A673 (cell line): ENCODE measurements at regions not wholly inside any gene's neighbourhood (a gene's known extent, or its start where the extent isn't known, plus 50 kb on each side); places are given as distances from the start of the nearest gene placed in this dataset.

Experiments
- BruUV-seq: library from RNA; stranded (reverse); fragments of 400-500 nt; replicated peaks from 2 replicates; lab custom pipeline; 2021; lab: Mats Ljungman, UMichigan
- CTCF ChIA-PET: fragments of 300-600 bp; sonication (Branson Sonifier 250); formaldehyde crosslinking; loops from one replicate; lab custom pipeline; 2022; ENCODE audit warnings: antibody characterized with exemption; lab: Charles Lee
- POLR2A ChIA-PET: fragments of 300-600 bp; sonication (Branson Sonifier 250); formaldehyde crosslinking; loops from one replicate; lab custom pipeline; 2022; ENCODE audit warnings: antibody characterized with exemption; ENCODE audit not compliant: low non-redundant PET; lab: Charles Lee
- DNase-seq: peaks from one replicate; pipeline ENCODE4 v3.0.0-alpha.2; 2015; ENCODE audit warnings: low spot score
- H3K27ac ChIP-seq: fragments of 200-600 bp; sonication (generic); 2 replicates; pipeline ENCODE4 v1.5.1; 2016; ENCODE audit warnings: mixed run types, low read depth, mild to moderate bottlenecking, mixed read lengths, antibody characterized with exemption, low read length; ENCODE audit not compliant: poor library complexity, severe bottlenecking
- H3K27me3 ChIP-seq: fragments of 200-600 bp; sonication (generic); replicated peaks from 2 replicates; pipeline ENCODE4 v1.6.1; 2017; ENCODE audit warnings: mixed run types, low read depth, mild to moderate bottlenecking, mixed read lengths, antibody characterized with exemption, low read length; ENCODE audit not compliant: insufficient read depth, poor library complexity
- H3K36me3 ChIP-seq: fragments of 200-600 bp; sonication (generic); 2 replicates; pipeline ENCODE4 v1.6.1; 2016; ENCODE audit warnings: mixed run types, mild to moderate bottlenecking, mixed read lengths, antibody characterized with exemption, low read length; ENCODE audit not compliant: insufficient read depth, poor library complexity, severe bottlenecking
- H3K4me1 ChIP-seq: fragments of 200-600 bp; sonication (generic); 2 replicates; pipeline ENCODE4 v1.6.1; 2017; ENCODE audit warnings: mixed run types, mild to moderate bottlenecking, mixed read lengths, antibody characterized with exemption, low read length; ENCODE audit not compliant: insufficient read depth, poor library complexity, severe bottlenecking
- H3K4me3 ChIP-seq: fragments of 200-600 bp; sonication (generic); 2 replicates; pipeline ENCODE4 v1.5.1; 2016; ENCODE audit warnings: low read depth, mixed run types, mild to moderate bottlenecking, mixed read lengths, low read length; ENCODE audit not compliant: poor library complexity, severe bottlenecking
- H3K9me3 ChIP-seq: fragments of 200-600 bp; sonication (generic); 2 replicates; pipeline ENCODE4 v1.6.1; 2016; ENCODE audit warnings: mixed run types, low read depth, mild to moderate bottlenecking, mixed read lengths, antibody characterized with exemption, low read length; ENCODE audit not compliant: poor library complexity, severe bottlenecking
- EZH2 ChIP-seq: fragments of 200-600 bp; sonication (generic); IDR thresholded peaks from 2 replicates; pipeline ENCODE4 v1.6.1; 2017; ENCODE audit warnings: borderline replicate concordance, low read depth, mild to moderate bottlenecking, mixed read lengths, antibody characterized with exemption, low read length; ENCODE audit not compliant: poor library complexity, severe bottlenecking
- intact Hi-C: fragments of 100-400 bp; cut with micrococcal nuclease; formaldehyde crosslinking; loops from one replicate; pipeline ENCODE4 v1.10.0; 2022; ENCODE audit not compliant: unreplicated experiment
- TF ChIP-seq, protein P1 (sequence below): fragments of 300-800, 200-600 bp; sonication (generic); conservative IDR thresholded peaks from 2 replicates; pipeline ENCODE4 v1.5.1; 2017; ENCODE audit warnings: low read depth, mild to moderate bottlenecking, antibody characterized with exemption, low read length, moderate library complexity, mixed read lengths

DNA sequence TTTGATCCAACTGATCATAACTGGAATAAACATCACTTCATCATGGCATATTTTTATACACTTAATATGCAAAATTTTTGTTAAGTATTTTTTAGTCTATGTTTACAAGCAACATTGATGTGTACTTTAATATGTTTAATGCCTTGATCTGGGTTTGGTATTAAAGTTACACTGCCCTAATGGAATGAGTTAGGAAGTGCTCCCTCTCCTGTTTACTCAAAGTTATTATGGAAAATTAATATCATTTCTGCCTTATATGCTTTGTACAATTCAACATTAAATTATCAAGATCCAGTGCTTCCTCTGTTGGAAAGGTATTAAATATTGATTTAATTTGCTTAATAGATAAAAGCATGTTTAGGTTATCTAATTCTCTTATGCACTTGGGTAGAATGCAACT, 927.3 kb upstream of the RAG2 start:
- Histone ChIP-seq H3K4me3 (no peak overlapping the region), H3K27me3 (no peaks in the 10 kb centered on the region), H3K9me3 (peaks cover 30% of the 10 kb centered on the region), H3K36me3 (no peaks in the 10 kb centered on the region), H3K4me1 (no peaks in the 10 kb centered on the region), H3K27ac (no peak overlapping the region)
- CTCF ChIA-PET, result no interaction called here
- peak; percentile 37 for DNase-seq
- POLR2A ChIA-PET, result no interaction called here
- intact Hi-C loops, result no loop called here
- no TSS peak for BruUV-seq
- no peak for TF ChIP-seq EZH2
- TF ChIP-seq, protein P1, sequence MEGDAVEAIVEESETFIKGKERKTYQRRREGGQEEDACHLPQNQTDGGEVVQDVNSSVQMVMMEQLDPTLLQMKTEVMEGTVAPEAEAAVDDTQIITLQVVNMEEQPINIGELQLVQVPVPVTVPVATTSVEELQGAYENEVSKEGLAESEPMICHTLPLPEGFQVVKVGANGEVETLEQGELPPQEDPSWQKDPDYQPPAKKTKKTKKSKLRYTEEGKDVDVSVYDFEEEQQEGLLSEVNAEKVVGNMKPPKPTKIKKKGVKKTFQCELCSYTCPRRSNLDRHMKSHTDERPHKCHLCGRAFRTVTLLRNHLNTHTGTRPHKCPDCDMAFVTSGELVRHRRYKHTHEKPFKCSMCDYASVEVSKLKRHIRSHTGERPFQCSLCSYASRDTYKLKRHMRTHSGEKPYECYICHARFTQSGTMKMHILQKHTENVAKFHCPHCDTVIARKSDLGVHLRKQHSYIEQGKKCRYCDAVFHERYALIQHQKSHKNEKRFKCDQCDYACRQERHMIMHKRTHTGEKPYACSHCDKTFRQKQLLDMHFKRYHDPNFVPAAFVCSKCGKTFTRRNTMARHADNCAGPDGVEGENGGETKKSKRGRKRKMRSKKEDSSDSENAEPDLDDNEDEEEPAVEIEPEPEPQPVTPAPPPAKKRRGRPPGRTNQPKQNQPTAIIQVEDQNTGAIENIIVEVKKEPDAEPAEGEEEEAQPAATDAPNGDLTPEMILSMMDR, result peak; percentile 57

DNA sequence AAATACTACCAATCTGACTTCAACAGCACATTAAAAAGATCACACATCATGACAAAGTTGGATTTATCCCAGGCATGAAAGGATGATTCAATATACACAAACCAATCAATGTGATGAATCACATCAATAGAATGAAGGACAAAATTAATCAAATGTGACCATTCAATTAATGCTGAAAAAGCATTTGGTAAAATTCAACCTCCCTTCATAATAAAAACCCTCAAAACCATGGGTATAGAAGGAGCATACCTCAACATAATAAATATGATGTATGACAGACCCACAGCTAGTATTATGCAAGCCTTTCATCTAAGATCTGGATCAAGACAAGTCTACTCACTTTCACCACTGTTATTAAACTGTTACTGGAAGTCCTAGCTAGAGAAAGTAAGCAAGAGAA, 921.7 kb upstream of the RAG2 start:
- intact Hi-C loops, result no loop called here
- ChIA-PET POLR2A (no interaction called here), CTCF (no interaction called here)
- no peaks in the 10 kb centered on the region for H3K27me3 ChIP-seq
- no peaks in the 10 kb centered on the region for H3K4me1 ChIP-seq
- H3K27ac ChIP-seq, result no peak overlapping the region
- no peak for DNase-seq
- no peak overlapping the region for H3K4me3 ChIP-seq
- no TSS peak for BruUV-seq
- H3K9me3 ChIP-seq, result peaks cover 14% of the 10 kb centered on the region
- TF ChIP-seq EZH2, result no peak
- TF ChIP-seq, protein P1, result no peak
- H3K36me3 ChIP-seq, result no peaks in the 10 kb centered on the region

DNA sequence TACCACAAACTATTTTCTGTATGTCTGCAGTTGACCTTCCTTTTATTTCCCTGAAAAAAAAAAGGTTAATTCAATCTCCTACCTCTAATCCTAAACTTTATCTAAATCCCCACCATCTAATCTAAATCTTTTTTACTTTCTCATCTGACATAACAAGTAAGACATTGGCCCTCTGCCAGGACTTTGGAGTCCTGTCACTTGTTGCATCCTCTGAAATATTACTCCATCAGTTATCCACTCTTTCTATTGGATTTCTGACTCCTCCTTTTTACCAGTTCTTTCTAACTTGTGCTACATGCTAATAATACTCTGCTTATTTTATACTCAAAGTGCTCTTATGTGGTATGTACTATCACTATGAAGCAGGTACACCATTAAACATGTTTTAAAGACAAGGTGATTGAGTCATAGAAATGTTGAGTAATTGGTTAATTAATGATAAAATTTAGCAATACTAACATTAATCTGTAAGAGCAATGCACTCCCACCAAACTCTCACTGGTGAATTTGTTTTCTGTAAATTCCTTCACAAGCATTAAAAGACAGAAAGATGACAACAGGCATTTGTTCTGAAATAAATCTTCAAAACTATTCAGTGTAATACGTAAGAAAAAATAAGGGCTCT, 914.2 kb upstream of the RAG2 start:
- CTCF ChIA-PET, result no interaction called here
- H3K36me3 ChIP-seq, result no peaks in the 10 kb centered on the region
- intact Hi-C loops, result no loop called here
- H3K4me3 ChIP-seq, result no peak overlapping the region
- H3K4me1 ChIP-seq, result peaks cover 6% of the 10 kb centered on the region
- TF ChIP-seq EZH2, result no peak
- TF ChIP-seq, protein P1, result no peak
- H3K27ac ChIP-seq, result no peak overlapping the region
- POLR2A ChIA-PET, result no interaction called here
- DNase-seq, result peak; percentile 64
- H3K9me3 ChIP-seq, result peaks cover 10% of the 10 kb centered on the region
- no TSS peak for BruUV-seq
- no peaks in the 10 kb centered on the region for H3K27me3 ChIP-seq
